Right lobe of liver (tissue), 6 donors: ENCODE measurements at regions not wholly inside any gene's neighbourhood (a gene's known extent, or its start where the extent isn't known, plus 50 kb on each side); places are given as distances from the start of the nearest gene placed in this dataset.
"Not testable (repeated sequence)": the region's sequence is repeated elsewhere in the genome, so short reads cannot be mapped to it uniquely, and the experiment has no call there.

Experiments used
- ATAC-seq, 4 donors: fragments of 200-7000 bp; cut with Tn5 transposase; one replicate each; pipeline ENCODE4 v1.9.1; 2020; ENCODE audit warnings: mild to moderate bottlenecking in 4 of 4, moderate library complexity in 4 of 4
- DNase-seq, 3 donors: peaks; one replicate each; pipeline ENCODE4 v3.0.0-alpha.2; 2020
- H3K27ac ChIP-seq, 3 donors: fragments of 200-600 bp; one replicate each; pipeline ENCODE4 v1.8.0; 2022
- H3K27me3 ChIP-seq, 2 donors: fragments of 200-600 bp; one replicate each; pipeline ENCODE4 v1.8.0; 2022
- H3K36me3 ChIP-seq, 4 donors: fragments of 200-600 bp; sonication (generic) in 1 of 4; one replicate each; pipeline versions ENCODE4 v1.5.1 to v1.8.0; 2017 to 2022; ENCODE audit warnings: control low read depth in 1 of 4
- H3K4me1 ChIP-seq, 4 donors: fragments of 200-600 bp; sonication (generic) in 1 of 4; one replicate each; pipeline versions ENCODE4 v1.5.1 to v1.8.0; 2017 to 2022; ENCODE audit warnings: control low read depth in 1 of 4
- H3K4me3 ChIP-seq, 3 donors: fragments of 200-600 bp; one replicate each; pipeline ENCODE4 v1.8.0; 2022
- H3K9me3 ChIP-seq, 4 donors: fragments of 200-600 bp; sonication (generic) in 1 of 4; one replicate each; pipeline versions ENCODE4 v1.5.1 to v1.8.0; 2017 to 2022; ENCODE audit warnings: control low read depth in 1 of 4
- CTCF ChIP-seq, 4 donors: fragments of 200-600 bp in 3 of 4; fragments of 450-650 bp in 1 of 4; IDR thresholded peaks; one replicate each; pipeline versions ENCODE4 v1.5.1 to v1.8.0; 2016 to 2022; ENCODE audit warnings: antibody characterized with exemption in 4 of 4, mild to moderate bottlenecking in 2 of 4
- POLR2A ChIP-seq: fragments of 450-650 bp; IDR thresholded peaks from one replicate; pipeline ENCODE4 v1.6.1; 2017; ENCODE audit warnings: antibody characterized with exemption, mild to moderate bottlenecking
- WGBS: methylation state at CpG from one replicate; pipeline ENCODE4 v1.1.6; 2018; ENCODE audit warnings: low coverage, low lambda C conversion rate; ENCODE audit not compliant: insufficient coverage; ENCODE audit errors: missing lambda C conversion rate; 5-methylcytosine and 5-hydroxymethylcytosine counted together
- intact Hi-C, 2 donors: fragments of 100-400 bp; cut with DNase I; formaldehyde crosslinking; loops; one replicate each; pipeline versions ENCODE4 v1.11.2 to v1.14.1; 2022
- donor health status: DM: no; HTN: yes; CAD: no.
- donor health status: DM: no; HTN: no; CAD: no.
- donor health status: DM: no; HTN: no; CAD: no.
- donor health status: DM: no; HTN: yes; CAD: no.
- donor health status: DM: no; HTN: yes; CAD: no.

GRCh38 chr10:8171008-8171407 is 116.5 kb downstream of the GATA3 start:
- Histone ChIP-seq H3K36me3 (no peaks in the 10 kb centered on the region), H3K27ac (no peak overlapping the region), H3K9me3 (peaks cover 0 to 3% (median 0%) of the 10 kb centered on the region in 4 donors), H3K4me3 (no peak overlapping the region), H3K27me3 (no peaks in the 10 kb centered on the region), H3K4me1 (peaks cover 0 to 16% (median 4%) of the 10 kb centered on the region in 4 donors)
- WGBS, result 100% methylated on average over 1 of the region's 2 CpGs
- DNase-seq (no peak), ATAC-seq (no peak)
- intact Hi-C loops, result no loop called here
- TF ChIP-seq CTCF (IDR thresholded peaks at IDR 0.05) (no peak), POLR2A (no peak)

- DNase-seq (no peak), ATAC-seq (no peak)
- intact Hi-C loops, result no loop called here
- H3K27me3 ChIP-seq, result no peaks in the 10 kb centered on the region
- H3K9me3 ChIP-seq, result peaks cover 0 to 3% (median 0%) of the 10 kb centered on the region in 4 donors
- WGBS, result no CpG with 5 or more reads among the region's 7 CpGs
- H3K36me3 ChIP-seq, result no peaks in the 10 kb centered on the region
- H3K4me1 ChIP-seq, result peaks cover 0 to 16% (median 4%) of the 10 kb centered on the region in 4 donors
- no peak for TF ChIP-seq POLR2A
- no peak for TF ChIP-seq CTCF (IDR thresholded peaks at IDR 0.05)
- no peak overlapping the region for H3K4me3 ChIP-seq
- no peak overlapping the region for H3K27ac ChIP-seq
These were observed 118.1 kb downstream of the GATA3 start for GRCh38 chr10:8172604-8173003.

GRCh38 chr10:8173243-8173865 is 118.9 kb downstream of the GATA3 start:
- ATAC-seq, result peak; percentile 97 to 99 (median 98)
- 21% methylated on average over 3 of the region's 4 CpGs for whole genome bisulfite sequencing

GRCh38 chr10:8173866-8174243 is 119.4 kb downstream of the GATA3 start:
- no peak for DNase-seq
- Histone ChIP-seq H3K27me3 (no peaks in the 10 kb centered on the region), H3K27ac (peak overlapping the region in 1 of 3 donors; percentile 45), H3K4me3 (no peak overlapping the region), H3K4me1 (peaks cover 0 to 16% (median 4%) of the 10 kb centered on the region in 4 donors), H3K9me3 (peaks cover 0 to 3% (median 0%) of the 10 kb centered on the region in 4 donors), H3K36me3 (no peaks in the 10 kb centered on the region)
- TF ChIP-seq POLR2A, result no peak
- 48% methylated on average over 3 of the region's 3 CpGs for WGBS
- intact Hi-C loops, result no loop called here
- peak in 3 of 4 donors; percentile 28 to 64 (median 37) for ATAC-seq

More at GRCh38 chr10:8173243-8173865, 118.9 kb downstream of the GATA3 start:
- no peak for TF ChIP-seq CTCF (IDR thresholded peaks at IDR 0.05)
- peak overlapping the region in 1 of 3 donors; percentile 45 for H3K27ac ChIP-seq
- no peaks in the 10 kb centered on the region for H3K27me3 ChIP-seq
- peaks cover 0 to 3% (median 0%) of the 10 kb centered on the region in 4 donors for H3K9me3 ChIP-seq
- intact Hi-C loops, result no loop called here
- peaks cover 0 to 16% (median 4%) of the 10 kb centered on the region in 4 donors for H3K4me1 ChIP-seq
- H3K36me3 ChIP-seq, result no peaks in the 10 kb centered on the region
- no peak overlapping the region for H3K4me3 ChIP-seq
- peak; percentile 38 to 85 (median 76) for DNase-seq

GRCh38 chr10:8174762-8175161 is 120.3 kb downstream of the GATA3 start:
- peaks cover 0 to 16% (median 4%) of the 10 kb centered on the region in 4 donors for H3K4me1 ChIP-seq
- H3K4me3 ChIP-seq, result no peak overlapping the region
- WGBS, result 82% methylated on average over 5 of the region's 8 CpGs
- ATAC-seq (no peak), DNase-seq (no peak)
- intact Hi-C loops, result no loop called here
- H3K9me3 ChIP-seq, result no peaks in the 10 kb centered on the region
- H3K27ac ChIP-seq, result no peak overlapping the region
- H3K27me3 ChIP-seq, result no peaks in the 10 kb centered on the region
- TF ChIP-seq CTCF (IDR thresholded peaks at IDR 0.05) (no peak), POLR2A (no peak)
- no peaks in the 10 kb centered on the region for H3K36me3 ChIP-seq

GRCh38 chr10:8177526-8177925 is 123.0 kb downstream of the GATA3 start:
- 54% methylated on average over 3 of the region's 3 CpGs for WGBS
- ATAC-seq, intact Hi-C loops: not testable (repeated sequence)

GRCh38 chr10:8179773-8180172 is 125.3 kb downstream of the GATA3 start:
- DNase-seq, H3K27me3 ChIP-seq, H3K9me3 ChIP-seq, H3K36me3 ChIP-seq, H3K4me3 ChIP-seq, intact Hi-C loops, H3K27ac ChIP-seq, ATAC-seq: not testable (repeated sequence)
- peaks cover 0 to 23% (median 6%) of the 10 kb centered on the region in 4 donors for H3K4me1 ChIP-seq
- WGBS, result 83% methylated on average over 1 of the region's 1 CpG

More at GRCh38 chr10:8177526-8177925, 123.0 kb downstream of the GATA3 start:
- not testable (repeated sequence) for H3K4me3 ChIP-seq, H3K36me3 ChIP-seq, H3K27ac ChIP-seq, H3K9me3 ChIP-seq, DNase-seq, H3K27me3 ChIP-seq
- H3K4me1 ChIP-seq, result peaks cover 0 to 28% (median 11%) of the 10 kb centered on the region in 4 donors
